ENCODE measurements at regions not wholly inside any gene's neighbourhood (a gene's known extent, or its start where the extent isn't known, plus 50 kb on each side); places are given as distances from the start of the nearest gene placed in this dataset.

DNA sequence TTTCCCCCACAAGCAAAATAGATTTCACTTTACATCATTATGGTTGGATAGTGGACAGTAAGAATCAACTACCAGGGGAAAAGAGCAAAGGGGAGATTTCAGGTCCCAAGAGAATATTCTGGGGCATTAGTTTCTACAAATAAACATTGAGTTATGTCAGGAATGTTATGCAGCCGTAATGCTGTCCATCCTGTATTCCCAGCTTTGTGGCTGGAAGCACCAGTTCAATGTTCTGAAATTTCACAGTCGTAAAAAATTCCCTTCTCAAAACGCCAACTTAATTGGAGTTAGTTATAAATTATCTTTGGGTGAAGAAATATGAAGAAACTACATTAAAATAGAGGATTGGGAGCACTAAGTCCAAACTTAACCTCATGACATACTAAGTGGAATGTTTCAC lies 141.5 kb upstream of the FIGN start:
- no peak for TF ChIP-seq POLR2A (IDR thresholded peaks at IDR 0.05)
- TF ChIP-seq, protein P1, sequence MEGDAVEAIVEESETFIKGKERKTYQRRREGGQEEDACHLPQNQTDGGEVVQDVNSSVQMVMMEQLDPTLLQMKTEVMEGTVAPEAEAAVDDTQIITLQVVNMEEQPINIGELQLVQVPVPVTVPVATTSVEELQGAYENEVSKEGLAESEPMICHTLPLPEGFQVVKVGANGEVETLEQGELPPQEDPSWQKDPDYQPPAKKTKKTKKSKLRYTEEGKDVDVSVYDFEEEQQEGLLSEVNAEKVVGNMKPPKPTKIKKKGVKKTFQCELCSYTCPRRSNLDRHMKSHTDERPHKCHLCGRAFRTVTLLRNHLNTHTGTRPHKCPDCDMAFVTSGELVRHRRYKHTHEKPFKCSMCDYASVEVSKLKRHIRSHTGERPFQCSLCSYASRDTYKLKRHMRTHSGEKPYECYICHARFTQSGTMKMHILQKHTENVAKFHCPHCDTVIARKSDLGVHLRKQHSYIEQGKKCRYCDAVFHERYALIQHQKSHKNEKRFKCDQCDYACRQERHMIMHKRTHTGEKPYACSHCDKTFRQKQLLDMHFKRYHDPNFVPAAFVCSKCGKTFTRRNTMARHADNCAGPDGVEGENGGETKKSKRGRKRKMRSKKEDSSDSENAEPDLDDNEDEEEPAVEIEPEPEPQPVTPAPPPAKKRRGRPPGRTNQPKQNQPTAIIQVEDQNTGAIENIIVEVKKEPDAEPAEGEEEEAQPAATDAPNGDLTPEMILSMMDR (IDR thresholded peaks at IDR 0.05) = no peak
- H3K27ac ChIP-seq = no peak overlapping the region
- no peak for DNase-seq

DNA sequence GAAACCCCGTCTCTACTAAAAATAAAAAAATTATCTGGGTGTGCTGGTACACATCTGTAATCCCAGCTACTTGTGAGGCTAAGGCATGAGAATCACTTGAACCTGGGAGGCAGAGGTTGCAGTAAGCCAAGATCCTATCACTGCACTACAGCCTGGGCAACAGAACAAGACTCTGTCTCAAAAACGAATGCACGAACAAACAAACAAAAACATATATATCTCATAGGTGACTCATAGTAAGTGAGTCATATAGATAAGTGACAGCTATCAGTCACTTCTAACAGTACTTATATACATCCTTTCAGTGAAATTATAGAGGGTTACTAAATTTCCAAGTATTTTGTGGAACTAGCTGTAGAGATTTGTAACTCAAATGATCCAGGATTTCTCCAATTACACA lies 127.3 kb upstream of the FIGN start:
- no peaks in the 10 kb centered on the region for H3K27me3 ChIP-seq
- TF ChIP-seq POLR2A (IDR thresholded peaks at IDR 0.05) = no peak
- TF ChIP-seq, protein P1 (IDR thresholded peaks at IDR 0.05) = no peak
- no peaks in the 10 kb centered on the region for H3K36me3 ChIP-seq
- no peak overlapping the region for H3K27ac ChIP-seq
- H3K4me3 ChIP-seq = no peak overlapping the region
- DNase-seq = no peak
- no peaks in the 10 kb centered on the region for H3K4me1 ChIP-seq
- no peaks in the 10 kb centered on the region for H3K9me3 ChIP-seq

More for the DNA sequence above, 141.5 kb upstream of the FIGN start:
- Histone ChIP-seq H3K27me3 (no peaks in the 10 kb centered on the region), H3K4me1 (no peaks in the 10 kb centered on the region), H3K9me3 (no peaks in the 10 kb centered on the region), H3K4me3 (no peak overlapping the region), H3K36me3 (no peaks in the 10 kb centered on the region)

GRCh38 chr2:163859951-163860350 lies 124.1 kb upstream of the FIGN start:
- TF ChIP-seq, protein P1 (IDR thresholded peaks at IDR 0.05) = no peak
- no peak for TF ChIP-seq POLR2A (IDR thresholded peaks at IDR 0.05)
- Histone ChIP-seq H3K27me3 (no peaks in the 10 kb centered on the region), H3K36me3 (no peaks in the 10 kb centered on the region), H3K9me3 (no peaks in the 10 kb centered on the region), H3K4me1 (no peaks in the 10 kb centered on the region), H3K4me3 (no peak overlapping the region), H3K27ac (no peak overlapping the region)
- no peak for DNase-seq

DNA sequence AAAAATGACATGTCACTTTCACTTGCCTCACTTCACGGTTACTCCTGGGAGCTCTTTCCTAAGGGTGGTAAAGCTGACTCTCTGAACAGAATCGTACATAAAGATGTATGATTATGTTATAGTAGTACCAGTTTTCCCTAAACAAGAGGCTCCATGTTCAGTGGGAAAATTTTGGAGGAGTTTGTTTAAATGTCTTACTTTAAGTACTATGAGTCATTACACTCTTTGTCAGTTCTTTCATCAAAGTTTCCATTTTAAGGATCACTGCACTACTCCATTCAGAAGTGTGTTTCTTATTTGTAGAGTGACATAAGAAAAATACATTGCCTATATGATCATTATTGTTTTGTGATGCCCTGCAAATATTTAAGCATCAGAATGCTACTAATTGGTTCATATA lies 121.1 kb upstream of the FIGN start:
- Histone ChIP-seq H3K36me3 (no peaks in the 10 kb centered on the region), H3K27ac (no peak overlapping the region), H3K27me3 (no peaks in the 10 kb centered on the region), H3K9me3 (no peaks in the 10 kb centered on the region), H3K4me3 (no peak overlapping the region), H3K4me1 (no peaks in the 10 kb centered on the region)
- no peak for DNase-seq
- TF ChIP-seq, protein P1 (IDR thresholded peaks at IDR 0.05) = no peak
- TF ChIP-seq POLR2A (IDR thresholded peaks at IDR 0.05) = no peak

DNA sequence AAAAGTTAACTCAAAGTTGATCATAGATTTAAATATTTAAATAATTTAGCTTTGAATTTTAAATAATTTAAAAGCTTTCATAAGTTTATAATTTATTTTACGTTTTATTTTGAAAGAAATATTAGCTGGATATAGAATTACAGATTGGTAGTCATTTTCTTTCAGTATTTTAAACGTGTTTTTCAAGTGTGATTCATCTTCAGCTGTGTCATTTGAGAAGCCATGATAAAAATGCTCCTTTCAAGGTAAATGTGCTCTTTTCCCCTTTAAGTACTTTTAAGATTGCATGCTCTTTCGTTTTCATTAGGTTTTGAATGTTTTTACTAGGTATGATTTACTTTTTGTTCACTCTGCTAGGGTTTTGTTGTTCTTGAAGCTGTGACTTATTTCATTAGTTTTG lies 116.8 kb upstream of the FIGN start:
- H3K9me3 ChIP-seq = no peaks in the 10 kb centered on the region
- H3K27ac ChIP-seq = no peak overlapping the region
- no peaks in the 10 kb centered on the region for H3K27me3 ChIP-seq
- H3K4me1 ChIP-seq = no peaks in the 10 kb centered on the region
- no peak overlapping the region for H3K4me3 ChIP-seq
- TF ChIP-seq, protein P1 (IDR thresholded peaks at IDR 0.05) = no peak
- no peak for TF ChIP-seq POLR2A (IDR thresholded peaks at IDR 0.05)
- no peaks in the 10 kb centered on the region for H3K36me3 ChIP-seq
- DNase-seq = no peak

DNA sequence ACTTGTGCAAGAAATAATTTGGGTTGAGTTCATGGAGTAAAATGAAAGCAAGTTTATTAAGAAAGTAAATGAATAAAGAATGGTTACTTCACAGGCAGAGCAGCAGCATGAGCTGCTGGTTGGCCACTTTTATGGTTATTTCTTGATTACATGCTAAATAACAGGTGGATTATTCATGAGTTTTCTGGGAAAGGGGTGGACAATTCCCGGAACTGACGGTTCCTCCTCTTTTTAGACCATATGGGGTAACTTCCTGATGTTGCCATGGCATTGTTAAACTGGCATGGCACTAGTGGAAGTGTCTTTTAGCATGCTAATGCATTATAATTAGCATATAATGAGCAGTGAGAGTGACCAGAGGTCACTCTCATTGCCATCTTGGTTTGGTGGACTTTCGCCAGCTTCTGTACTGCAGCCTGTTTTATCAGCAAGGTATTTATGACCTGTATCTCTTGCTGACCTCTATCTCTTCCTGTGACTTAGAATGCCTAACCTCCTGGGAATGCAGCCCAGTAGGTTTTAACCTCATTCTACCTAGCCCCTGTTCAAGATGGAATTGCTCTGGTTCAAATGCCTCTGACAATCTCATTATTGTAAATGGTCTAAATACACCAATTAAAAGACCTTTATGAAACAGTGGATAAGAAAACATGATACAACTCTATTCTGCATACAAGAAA lies 114.1 kb upstream of the FIGN start:
- H3K27me3 ChIP-seq = no peaks in the 10 kb centered on the region
- TF ChIP-seq POLR2A (IDR thresholded peaks at IDR 0.05) = no peak
- TF ChIP-seq, protein P1 (IDR thresholded peaks at IDR 0.05) = no peak
- no peak for DNase-seq
- H3K9me3 ChIP-seq = no peaks in the 10 kb centered on the region
- no peak overlapping the region for H3K27ac ChIP-seq
- H3K4me3 ChIP-seq = no peak overlapping the region
- H3K4me1 ChIP-seq = no peaks in the 10 kb centered on the region
- no peaks in the 10 kb centered on the region for H3K36me3 ChIP-seq

Measured in Peyer's patch (tissue), 4 donors.